HG03520 (cell line): ENCODE measurements at regions not wholly inside any gene's neighbourhood (a gene's known extent, or its start where the extent isn't known, plus 50 kb on each side); places are given as distances from the start of the nearest gene placed in this dataset.

Experiments used
- ATAC-seq: cut with Tn5 transposase; IDR thresholded peaks from one replicate; pipeline ENCODE4 v1.9.1; 2021; ENCODE audit warnings: mild to moderate bottlenecking, moderate library complexity; ENCODE audit not compliant: unreplicated experiment

DNA sequence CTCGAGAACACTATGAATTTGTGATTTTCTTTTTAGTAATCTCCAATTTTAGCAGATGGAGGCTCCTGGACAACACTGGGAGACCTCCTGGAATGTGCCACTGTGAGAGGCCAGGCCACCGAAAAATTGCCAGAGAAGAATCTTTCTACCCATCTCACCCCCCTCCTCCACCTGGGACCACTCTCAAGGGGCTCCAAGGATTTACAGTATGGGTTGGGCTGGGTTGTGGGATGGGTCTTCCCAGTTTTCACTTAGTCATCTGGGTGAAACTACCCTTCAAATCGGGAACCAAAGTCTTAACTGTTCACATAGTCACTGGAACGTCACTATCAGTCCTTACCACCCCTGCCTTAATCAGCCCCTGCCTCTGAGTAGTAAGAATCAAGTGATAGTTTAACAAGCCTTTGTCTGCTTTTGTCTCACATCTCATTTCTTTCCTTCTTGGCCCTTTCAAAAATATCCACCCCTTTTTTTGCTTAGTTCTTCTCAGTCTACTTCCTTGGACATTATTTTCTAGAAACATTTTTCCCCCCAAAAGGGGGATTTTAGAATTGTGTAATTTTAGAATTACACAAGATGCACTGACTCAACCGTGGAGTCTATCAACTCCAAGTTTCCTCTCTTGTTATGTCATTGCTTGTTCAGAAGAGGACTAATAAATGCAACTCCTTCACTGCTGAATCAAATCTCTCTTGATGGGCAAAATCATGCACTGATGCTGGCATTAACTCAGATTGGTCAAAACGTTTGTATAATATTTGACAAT is 148.2 kb upstream of the MOCS1 start:
- ATAC-seq = no peak

DNA sequence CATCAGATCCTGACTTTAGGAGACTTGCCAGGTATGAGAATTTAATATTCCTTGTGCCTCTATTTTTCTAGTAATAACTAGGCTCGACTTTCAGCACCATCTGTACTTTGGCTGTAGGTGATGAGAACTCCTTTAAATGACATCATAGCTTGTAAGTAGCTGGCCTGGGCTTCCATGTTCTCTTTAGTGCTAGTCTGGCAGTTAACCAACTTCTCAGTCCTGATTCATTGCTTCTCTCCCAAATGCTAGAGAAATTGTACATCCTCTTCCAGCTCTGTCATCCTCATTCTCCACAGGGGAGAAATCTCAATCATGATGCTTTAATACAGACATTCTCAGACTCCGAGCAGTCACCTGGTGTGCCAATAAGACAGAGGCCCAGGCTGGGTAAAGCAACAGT is 143.5 kb upstream of the MOCS1 start:
- no peak for ATAC-seq

DNA sequence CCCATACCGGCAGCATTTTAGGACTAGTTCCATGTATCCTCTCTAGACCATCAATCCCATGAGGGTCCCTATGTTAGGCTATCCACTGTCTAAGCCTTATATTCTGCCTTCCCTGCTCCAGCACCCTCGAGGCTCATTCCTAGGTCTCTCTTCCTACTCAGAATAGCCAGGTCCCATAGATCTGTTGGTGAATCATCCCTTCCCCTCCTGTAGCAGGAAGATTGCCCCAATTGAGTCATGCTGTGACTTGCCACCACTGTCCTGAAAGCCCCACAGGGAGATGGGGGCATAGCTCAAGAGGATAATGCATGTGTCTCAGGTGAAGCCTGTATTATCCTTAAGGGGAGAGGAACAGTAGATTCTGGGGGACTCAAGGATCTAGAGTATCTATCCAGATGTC is 143.1 kb upstream of the MOCS1 start:
- no peak for ATAC-seq

DNA sequence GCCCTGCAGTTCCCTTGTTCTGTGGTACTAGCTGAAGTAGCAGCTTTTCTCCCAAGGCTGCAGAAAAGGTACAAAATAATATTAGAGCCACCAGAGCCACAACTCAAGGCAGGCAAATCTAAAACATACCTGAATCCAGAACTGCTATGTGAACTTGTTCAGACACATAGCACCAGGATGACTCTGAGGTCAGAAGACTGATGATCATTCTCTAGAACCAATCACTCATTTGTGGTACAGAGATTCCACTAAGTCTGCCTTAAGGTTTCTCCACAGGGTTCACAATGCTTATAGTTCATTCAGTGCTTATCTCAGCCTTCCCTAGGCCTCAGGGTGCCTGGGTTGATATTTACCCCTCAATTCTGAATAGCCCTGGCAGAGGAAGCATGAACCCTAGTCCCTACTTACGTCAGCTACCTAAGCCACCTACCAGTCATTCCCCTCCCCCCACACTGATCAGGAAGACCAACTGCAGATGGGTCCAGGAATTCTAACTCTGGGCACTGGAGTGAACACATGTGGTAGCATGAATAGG is 140.9 kb upstream of the MOCS1 start:
- no peak for ATAC-seq

DNA sequence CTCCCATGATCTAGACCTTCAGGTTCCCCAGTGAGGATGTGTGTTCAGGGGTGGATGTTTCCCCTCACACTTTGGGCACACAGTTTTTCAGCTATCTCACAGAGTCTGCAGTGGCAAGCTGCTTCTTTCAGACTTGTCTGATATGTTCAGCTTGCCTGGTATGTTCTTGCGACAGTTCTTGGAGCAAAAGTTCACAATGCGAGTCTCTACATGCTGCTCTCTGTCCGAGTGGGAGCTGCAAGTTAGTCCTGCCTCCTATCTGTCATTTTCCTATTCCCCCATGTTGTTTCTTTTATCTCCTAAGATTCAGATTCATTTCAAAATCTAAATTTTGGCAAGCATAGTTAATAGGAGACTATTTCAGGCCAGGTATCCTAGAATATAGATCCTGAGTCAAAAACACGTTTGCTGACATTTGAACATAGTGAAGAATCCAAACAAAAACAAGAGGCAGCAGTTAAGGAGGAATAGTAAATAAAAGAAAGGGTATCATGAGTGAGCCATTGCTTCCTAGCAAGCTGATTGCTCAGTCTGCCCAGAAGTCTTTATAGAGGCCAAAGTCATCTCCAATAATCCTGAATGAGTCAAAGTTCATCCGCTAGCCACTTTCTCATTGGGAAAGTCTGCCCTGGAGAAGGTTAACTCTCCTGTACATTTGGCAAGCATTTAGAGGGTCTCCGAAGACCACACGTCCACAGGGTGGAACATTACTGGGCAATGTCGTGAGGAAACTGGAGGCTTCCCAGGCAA is 140.2 kb upstream of the MOCS1 start:
- no peak for ATAC-seq

DNA sequence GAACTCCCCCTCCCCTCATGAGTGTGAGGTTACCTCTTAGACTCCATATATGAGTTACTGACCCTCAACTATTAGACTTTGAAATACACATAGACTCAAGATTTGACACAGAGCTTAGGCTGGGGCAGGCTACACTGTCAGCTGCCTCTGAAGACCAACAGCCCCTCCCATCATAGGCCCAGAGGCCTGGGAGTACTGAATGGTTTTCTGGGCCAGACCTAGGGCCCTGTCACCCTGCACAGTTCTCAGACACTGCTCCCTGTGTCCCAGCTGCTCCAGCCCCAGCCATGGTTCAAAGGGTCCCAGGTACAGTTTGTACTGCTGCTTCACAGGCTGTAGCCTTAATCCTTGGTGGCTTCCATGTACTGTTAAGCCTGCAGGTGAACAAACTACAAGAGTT is 132.1 kb upstream of the MOCS1 start:
- ATAC-seq = no peak

DNA sequence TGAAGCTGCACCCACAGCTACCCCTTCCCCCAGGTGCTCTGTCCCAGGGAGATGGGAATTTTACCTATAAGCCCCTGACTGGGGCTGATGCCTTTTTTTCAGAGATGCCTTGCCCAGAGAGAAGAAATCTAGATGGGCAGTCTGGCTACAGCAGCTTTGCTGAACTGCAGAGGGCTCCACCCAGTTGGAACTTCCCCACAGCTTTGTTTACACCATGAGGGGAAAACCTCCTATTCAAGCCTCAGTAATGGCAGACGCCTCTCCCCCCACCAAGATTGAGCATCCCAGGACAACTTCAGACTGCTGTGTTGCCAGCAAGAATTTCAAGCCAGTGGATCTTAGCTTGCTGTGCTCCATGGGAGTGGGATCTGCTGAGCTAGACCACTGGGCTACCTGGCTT is 122.6 kb upstream of the MOCS1 start:
- no peak for ATAC-seq

DNA sequence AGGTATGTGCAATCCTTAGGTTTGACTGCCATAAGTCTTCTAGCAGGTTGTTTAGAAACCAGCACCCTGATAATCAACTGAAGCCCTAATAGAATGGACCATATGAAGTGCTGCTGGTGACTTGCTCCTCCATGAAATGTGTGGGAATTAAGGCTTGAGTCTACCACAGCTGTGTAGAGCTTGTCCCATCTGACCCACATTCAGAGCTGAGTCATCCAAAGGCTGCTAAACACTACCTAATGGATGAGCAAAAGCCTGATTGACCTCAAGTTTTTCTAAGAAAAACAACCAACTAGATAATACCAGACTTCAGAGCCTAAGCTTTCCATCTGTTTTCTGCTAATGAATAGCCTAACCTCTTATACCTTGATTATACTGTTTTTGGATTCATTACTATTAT is 120.3 kb upstream of the MOCS1 start:
- no peak for ATAC-seq

DNA sequence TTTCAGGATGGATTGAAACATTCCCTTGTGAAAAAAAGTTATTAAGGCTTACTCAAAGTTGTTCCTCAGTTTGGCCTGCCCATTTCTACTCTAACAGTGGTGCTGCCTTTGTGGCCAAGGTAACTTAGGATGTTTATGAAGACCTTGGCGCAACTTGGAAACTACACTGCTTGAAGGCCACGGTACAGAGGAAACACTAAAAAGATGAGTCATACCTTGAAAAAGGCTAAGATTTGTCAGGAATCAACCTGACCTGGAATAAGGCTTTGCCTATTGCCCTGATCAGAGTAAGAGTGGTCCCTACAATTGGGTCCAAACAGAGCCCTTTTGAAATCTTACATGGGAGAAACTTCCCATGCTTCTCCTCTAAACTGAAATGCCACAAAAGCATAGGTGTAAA is 119.9 kb upstream of the MOCS1 start:
- no peak for ATAC-seq

DNA sequence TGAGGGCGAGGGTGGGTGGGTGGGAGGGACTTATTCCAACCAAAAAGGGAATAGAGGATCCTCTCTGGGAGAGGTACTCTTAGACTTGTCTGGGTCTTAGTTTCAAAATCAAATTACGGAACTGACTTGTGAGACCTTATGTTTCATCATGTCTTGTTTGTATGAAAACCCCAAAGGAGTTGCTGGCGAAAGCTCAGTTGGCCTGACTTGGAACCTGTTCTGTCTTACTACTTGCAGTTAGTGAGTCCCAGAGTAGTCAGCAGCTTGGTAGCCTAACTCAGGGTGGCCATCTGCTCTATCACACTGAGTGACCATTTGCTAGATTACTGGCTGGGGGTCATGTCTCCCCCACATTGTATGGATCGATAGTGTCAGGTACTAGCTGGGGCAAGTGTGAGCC is 114.9 kb upstream of the MOCS1 start:
- no peak for ATAC-seq

DNA sequence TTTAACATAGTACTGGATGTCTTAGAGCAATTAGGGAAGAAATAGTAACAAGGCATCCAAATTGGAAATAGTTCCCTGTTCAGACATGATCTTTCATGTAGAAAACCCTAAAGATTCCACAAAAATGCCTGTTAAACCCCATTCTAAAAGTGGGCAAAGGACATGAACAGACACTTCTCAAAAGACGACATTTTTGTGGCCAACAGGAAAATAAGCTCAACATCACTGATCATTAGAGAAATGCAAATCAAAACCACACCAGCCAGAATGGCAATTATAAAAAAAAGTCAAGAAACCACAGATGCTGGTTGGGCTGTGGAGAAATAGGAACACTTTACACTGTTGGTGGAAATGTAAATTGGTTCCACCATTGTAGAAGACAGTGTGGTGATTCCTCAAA is 109.9 kb upstream of the MOCS1 start:
- no peak for ATAC-seq

DNA sequence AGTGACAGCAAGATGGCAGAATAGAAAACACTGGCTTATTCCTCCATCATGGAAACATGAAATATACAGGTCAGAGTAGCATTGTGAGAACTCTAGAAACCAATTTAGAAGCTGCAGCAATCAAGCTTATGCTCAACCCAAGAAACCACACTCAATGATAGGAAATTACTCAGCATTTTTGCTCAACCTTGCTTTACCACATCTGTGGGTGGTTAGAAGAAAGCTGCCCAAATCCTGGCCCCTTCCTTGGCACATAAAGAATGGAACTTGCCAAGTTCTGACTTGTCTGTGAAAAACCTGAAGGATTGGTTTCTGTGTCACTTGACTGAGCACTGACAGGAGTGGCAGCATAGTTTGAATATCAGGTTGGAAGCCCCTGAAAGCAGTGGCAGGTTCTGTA is 108.0 kb upstream of the MOCS1 start:
- ATAC-seq = no peak

DNA sequence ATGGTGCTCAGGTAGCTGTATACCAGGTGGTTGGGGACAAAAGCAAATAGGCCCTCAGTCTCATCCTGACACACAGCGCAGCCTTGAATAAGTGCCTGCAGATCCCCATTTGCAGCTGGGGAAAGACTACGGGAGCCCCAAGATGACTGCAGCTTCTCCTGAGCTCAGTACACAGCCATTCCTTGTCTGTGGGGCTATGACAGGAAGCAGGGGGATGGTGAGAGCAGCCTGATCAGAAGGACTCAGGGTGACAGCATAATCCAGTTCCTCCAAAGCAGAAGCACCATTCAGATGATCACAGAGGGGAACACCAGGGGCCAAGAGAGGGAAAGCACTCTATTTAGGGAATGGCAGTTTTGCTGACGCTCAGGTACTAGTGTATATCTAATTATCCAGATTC is 104.8 kb upstream of the MOCS1 start:
- no peak for ATAC-seq

DNA sequence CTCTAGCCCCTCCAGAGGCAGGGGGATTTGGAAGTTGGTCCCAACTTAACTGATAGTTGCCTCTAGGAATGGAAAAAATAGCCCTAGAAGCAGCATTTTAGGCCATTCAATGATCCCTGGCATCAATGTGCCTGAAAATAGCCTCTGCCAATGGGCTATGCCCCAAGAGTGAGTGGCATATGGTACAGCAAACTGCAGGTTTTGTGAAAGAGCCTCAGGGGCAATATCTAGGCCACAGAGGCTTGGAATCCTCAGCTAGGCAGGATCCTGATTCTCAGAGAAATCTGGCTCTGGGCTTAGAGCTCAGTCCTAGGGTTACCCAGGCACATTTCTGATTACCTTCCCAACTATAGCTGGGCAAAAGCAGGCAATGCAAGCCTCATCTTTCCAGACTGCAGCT is 104.4 kb upstream of the MOCS1 start:
- ATAC-seq = no peak

DNA sequence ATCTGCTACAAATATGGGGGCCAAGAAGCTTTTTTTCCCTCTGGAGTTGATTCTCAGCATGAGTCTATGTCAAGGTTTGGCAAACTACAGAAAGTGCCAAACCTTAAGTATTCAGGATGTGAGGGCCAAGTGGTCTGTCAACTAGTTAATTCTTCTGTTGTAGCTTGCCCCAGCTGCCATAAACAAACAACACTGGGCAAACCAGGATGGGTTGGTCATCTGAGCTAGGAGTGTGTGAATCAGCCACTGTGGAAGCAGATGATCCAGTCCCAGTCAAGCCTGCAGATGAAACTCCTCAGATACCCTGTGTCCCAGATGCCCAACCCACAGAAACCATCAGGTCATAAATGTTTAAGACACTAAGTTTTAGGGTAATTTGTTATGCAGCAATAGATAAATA is 103.0 kb upstream of the MOCS1 start:
- no peak for ATAC-seq

DNA sequence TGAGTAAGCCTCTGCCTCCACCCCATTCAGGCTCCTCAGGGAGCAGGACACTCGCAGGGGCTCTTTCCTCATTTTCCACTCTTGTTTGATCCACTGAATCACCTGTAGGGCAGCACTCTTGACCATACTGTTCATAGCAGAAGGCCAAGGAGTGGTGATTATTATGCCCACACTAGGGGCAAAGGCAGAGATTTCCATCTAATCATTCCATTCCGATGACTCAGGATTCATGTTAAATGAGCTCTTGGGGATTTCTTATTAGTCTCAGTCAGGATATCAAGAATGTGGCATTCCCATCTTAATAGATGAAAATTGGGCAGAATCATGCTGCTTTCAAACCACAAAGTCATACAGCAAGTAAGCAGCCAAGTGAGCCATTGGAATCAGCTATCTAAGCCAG is 101.9 kb upstream of the MOCS1 start:
- ATAC-seq = no peak

DNA sequence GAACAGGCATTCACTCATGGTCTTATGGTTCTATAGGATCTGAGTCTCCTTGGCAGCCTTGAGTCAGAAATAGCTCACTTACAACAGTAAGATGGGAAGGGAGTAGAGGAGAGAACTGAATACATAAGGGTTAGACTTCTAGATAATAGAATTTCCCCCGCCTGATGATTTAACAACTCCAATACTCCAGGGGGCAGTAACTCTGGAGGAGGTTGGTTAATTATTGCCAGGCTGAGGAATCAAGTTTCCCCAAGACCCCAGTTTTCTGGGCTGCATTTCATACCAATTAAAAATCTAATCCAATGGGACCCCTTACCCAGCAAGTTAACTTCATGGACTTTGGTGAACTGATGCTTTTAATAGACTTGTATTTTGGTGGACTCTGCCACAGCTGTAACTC is 94.2 kb upstream of the MOCS1 start:
- ATAC-seq = no peak

DNA sequence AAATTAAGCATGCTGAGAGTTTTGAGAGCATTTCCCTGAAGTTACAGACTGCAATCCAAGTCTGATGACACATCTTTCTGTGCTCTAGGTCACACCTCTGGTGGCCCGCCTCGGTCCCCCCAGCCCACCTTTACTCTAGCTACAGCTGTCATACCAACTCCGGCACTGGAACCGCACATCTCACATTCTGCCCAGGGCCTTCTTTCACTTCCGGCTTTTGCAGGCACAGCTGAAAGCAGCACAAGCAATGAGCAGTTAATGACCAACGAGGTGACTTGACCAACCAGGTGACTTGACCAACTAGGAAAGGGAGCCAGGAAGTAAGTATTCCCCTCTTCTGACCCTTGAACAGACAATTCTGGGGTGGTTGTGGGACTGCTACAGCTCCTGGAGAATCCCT is 88.6 kb upstream of the MOCS1 start:
- ATAC-seq = no peak

DNA sequence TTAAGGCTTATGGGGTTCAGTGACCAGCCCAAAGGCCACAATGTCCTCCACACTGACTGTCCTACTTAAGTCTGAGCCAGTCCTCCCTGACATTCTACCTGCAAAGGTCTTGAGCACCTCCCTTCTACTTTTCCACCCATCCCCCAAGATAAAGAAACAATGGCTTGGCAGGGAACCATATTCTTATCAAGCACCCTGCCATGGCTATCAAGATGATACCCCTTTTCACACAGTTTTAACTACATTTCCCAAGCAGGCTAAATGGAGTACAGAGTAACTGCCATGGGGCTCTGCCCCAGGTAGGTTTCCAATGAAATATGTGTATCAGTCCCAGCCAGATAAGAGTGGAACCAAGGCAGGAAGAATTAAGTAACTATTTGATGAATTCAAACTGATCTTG is 85.9 kb upstream of the MOCS1 start:
- ATAC-seq = no peak

DNA sequence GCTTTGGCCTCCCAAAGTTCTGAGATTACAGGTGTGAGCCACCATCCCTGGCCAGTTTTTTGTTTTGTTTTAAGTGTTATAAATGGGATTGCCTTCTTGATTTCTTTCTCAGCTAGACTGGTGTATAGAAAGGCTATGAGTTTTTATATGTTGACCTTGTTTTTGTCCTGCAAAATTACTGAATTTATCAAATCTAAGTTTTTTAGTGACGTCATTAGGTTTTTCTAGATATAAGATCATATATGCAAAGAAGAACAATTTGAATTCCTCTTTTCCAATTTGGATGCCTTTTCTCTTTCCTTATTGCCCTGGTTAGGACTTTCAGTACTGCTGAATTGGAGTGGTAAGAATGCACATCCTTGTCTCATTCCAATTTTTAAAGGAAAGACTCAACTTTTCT is 81.3 kb upstream of the MOCS1 start:
- ATAC-seq = no peak

DNA sequence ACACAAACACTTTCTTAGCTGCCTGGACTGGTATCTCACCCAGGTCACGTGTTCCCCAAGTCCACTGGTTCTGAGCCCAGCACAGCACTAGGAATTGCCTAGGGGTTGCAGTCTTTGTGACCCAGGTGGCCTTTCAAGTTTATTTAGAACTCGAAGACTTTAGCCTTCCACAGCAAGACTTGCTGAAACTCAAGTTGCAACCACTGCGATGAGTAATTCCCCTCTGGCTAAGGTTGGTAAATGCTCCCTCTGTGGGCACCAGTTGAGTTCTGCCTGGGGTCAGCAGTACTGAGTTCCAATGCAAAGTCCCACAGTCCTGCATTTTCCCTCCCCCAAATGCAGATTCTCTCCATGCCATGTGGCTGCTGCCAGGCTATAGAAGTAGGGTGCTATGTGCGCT is 77.6 kb upstream of the MOCS1 start:
- no peak for ATAC-seq

DNA sequence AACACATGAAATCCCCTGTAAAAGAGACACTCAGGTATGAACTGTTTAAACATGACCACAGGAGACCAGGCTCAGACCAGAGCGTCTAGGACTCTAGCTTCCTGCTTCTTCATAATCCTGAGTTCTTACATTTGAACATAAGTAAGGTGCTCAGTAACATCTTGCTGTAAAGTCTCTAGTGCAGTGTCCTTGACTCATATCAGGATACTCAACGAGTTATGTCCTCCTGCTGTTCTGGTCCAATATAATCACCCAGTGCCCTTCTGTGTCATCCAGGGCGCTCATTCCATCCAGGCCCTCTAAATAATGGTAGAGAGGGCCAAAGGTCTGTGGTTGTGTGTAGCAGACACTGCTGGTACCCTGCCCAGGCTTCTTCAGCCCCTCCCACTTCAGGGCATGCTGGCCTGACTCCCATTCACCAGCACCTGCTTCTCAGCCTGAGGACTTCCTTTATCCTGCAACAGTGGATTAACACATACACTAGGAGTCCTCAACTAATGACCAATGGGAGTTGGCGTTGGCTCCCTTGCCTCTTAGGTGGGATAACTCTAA is 66.8 kb upstream of the MOCS1 start:
- ATAC-seq = no peak
